Lung (tissue), 11 donors: ENCODE measurements at regions not wholly inside any gene's neighbourhood (a gene's known extent, or its start where the extent isn't known, plus 50 kb on each side); places are given as distances from the start of the nearest gene placed in this dataset.

ENCODE experiments used
- ATAC-seq: fragments of 200-7000 bp; cut with Tn5 transposase; one replicate; pipeline ENCODE4 v1.9.1; 2020; ENCODE audit warnings: moderate number of reproducible peaks; ENCODE audit not compliant: insufficient read depth, low FRiP score
- DNase-seq, 3 donors: peaks; one replicate each; pipeline ENCODE4 v3.0.0-alpha.2; 2013 to 2017
- H3K27ac ChIP-seq, 2 donors: one replicate each; pipeline ENCODE4 v1.5.1; 2013; ENCODE audit warnings: mild to moderate bottlenecking in 2 of 2, moderate library complexity in 2 of 2, control low read depth in 1 of 2, inconsistent platforms in 1 of 2, low read depth in 1 of 2, low read length in 1 of 2
- H3K27me3 ChIP-seq, 3 donors: one replicate each; pipeline ENCODE4 v1.5.1; 2013; ENCODE audit warnings: low read length in 2 of 3; ENCODE audit not compliant: control insufficient read depth in 3 of 3, insufficient read depth in 3 of 3
- H3K36me3 ChIP-seq, 4 donors: one replicate each; pipeline ENCODE4 v1.5.1; 2013; ENCODE audit warnings: low read length in 4 of 4, mild to moderate bottlenecking in 1 of 4, moderate library complexity in 1 of 4; ENCODE audit not compliant: control insufficient read depth in 4 of 4, insufficient read depth in 4 of 4
- H3K4me1 ChIP-seq, 5 donors: one replicate each; pipeline ENCODE4 v1.5.1; 2013; ENCODE audit warnings: low read length in 5 of 5, mild to moderate bottlenecking in 2 of 5, moderate library complexity in 1 of 5; ENCODE audit not compliant: control insufficient read depth in 5 of 5, insufficient read depth in 5 of 5
- H3K4me3 ChIP-seq: one replicate; pipeline ENCODE4 v1.5.1; 2013; ENCODE audit warnings: mild to moderate bottlenecking, control low read depth, moderate library complexity
- H3K9ac ChIP-seq, 2 donors: one replicate each; pipeline ENCODE4 v1.5.1; 2013; ENCODE audit warnings: low read length in 2 of 2, control low read depth in 1 of 2; ENCODE audit not compliant: insufficient read depth in 1 of 2
- H3K9me3 ChIP-seq, 4 donors: one replicate each; pipeline ENCODE4 v1.5.1; 2013; ENCODE audit warnings: low read length in 3 of 4, mild to moderate bottlenecking in 1 of 4, moderate library complexity in 1 of 4; ENCODE audit not compliant: control insufficient read depth in 4 of 4, insufficient read depth in 3 of 4
- CTCF ChIP-seq: IDR thresholded peaks from 2 replicates; pipeline ENCODE4 v1.5.1; 2012; ENCODE audit warnings: mild to moderate bottlenecking; ENCODE audit errors: control extremely low read depth, extremely low read depth
- WGBS, 2 donors: extraction: QIAGEN DNeasy Blood & Tissue Kit; methylation state at CpG; one replicate each; pipeline ENCODE4 v1.1.7; 2013; 5-methylcytosine and 5-hydroxymethylcytosine counted together
- donor health status: control.
- donor health status: control.
- donor health status: Bipolar disorder and iron deficiency.
- donor health status: healthy.
- donor health status: DM: yes; HTN: yes; CAD: no.

- Histone ChIP-seq H3K4me3 (no peak overlapping the region), H3K4me1 (no peaks in the 10 kb centered on the region), H3K27me3 (no peaks in the 10 kb centered on the region), H3K36me3 (no peaks in the 10 kb centered on the region), H3K27ac (no peak overlapping the region), H3K9me3 (no peaks in the 10 kb centered on the region), H3K9ac (no peak overlapping the region)
- no peak for TF ChIP-seq CTCF
- DNase-seq (no peak), ATAC-seq (no peak)
- WGBS, 2 donors = 79 to 87% methylated on average over 4 of the region's 4 CpGs
Measured at GRCh38 chr7:89780291-89780690, 374.0 kb upstream of the STEAP1 start.

- Histone ChIP-seq H3K4me1 (no peaks in the 10 kb centered on the region), H3K9ac (no peak overlapping the region), H3K36me3 (no peaks in the 10 kb centered on the region), H3K27ac (no peak overlapping the region), H3K27me3 (no peaks in the 10 kb centered on the region), H3K4me3 (no peak overlapping the region), H3K9me3 (peaks cover 0 to 2% (median 0%) of the 10 kb centered on the region in 4 donors)
- no peak for ATAC-seq
- no peak for DNase-seq
- 87 to 91% methylated on average over 2 of the region's 2 CpGs for WGBS, 2 donors
- TF ChIP-seq CTCF = no peak
Measured at GRCh38 chr7:89796481-89796880, 357.8 kb upstream of the STEAP1 start.

GRCh38 chr7:89797965-89798598 is 356.2 kb upstream of the STEAP1 start:
- Histone ChIP-seq H3K4me3 (no peak overlapping the region), H3K27me3 (no peaks in the 10 kb centered on the region), H3K4me1 (no peaks in the 10 kb centered on the region), H3K36me3 (no peaks in the 10 kb centered on the region), H3K9me3 (peaks cover 0 to 2% (median 0%) of the 10 kb centered on the region in 4 donors), H3K27ac (no peak overlapping the region), H3K9ac (no peak overlapping the region)
- ATAC-seq (no peak), DNase-seq (no peak)
- no peak for TF ChIP-seq CTCF
- 83 to 89% methylated on average over 3 of the region's 3 CpGs for WGBS, 2 donors

- Histone ChIP-seq H3K4me3 (no peak overlapping the region), H3K27me3 (no peaks in the 10 kb centered on the region), H3K9ac (no peak overlapping the region), H3K27ac (no peak overlapping the region), H3K9me3 (peaks cover 0 to 2% (median 0%) of the 10 kb centered on the region in 4 donors), H3K36me3 (no peaks in the 10 kb centered on the region), H3K4me1 (no peaks in the 10 kb centered on the region)
- no peak for TF ChIP-seq CTCF
- ATAC-seq (no peak), DNase-seq (no peak)
- WGBS, 2 donors = 94 to 96% methylated on average over 2 of the region's 2 CpGs
Measured at GRCh38 chr7:89798599-89798996, 355.7 kb upstream of the STEAP1 start.
